DMS53 (cell line): ENCODE measurements at regions not wholly inside any gene's neighbourhood (a gene's known extent, or its start where the extent isn't known, plus 50 kb on each side); places are given as distances from the start of the nearest gene placed in this dataset.

Experiments
- DNase-seq: peaks from one replicate; lab custom pipeline; 2025; lab: John Stamatoyannopoulos, UW

DNA sequence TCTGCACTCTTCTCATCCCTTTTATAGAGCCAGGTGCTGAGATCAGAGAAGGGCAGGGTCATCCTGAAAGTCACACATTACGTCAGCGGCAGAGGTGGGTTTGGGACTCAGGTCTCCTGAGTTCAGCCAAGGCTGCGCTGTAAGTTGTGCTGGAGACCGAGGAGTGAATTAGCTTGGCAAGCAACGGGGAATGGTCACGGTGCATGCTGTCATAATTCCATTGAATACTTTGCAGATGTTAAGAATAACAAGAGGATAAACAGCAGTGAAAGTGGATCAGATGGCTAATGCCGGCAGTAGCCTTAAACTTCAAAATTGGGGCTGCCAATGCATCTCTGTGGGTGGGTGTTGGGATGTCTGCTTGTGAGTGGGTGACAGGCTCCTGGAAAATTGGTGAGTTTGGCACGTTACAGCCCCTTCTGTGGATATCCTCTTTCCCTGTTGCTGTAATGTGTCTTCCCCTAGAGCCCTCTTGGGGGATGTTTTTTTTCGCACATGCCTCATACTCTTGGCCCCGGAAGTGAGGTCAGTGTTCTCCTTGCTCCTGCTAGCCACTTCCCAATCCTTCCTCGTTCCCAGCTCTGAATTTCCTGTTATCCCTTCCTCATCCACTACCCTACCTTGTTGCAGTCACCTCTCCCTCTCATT, 287.1 kb upstream of the SRRM4 start:
- no peak for DNase-seq

DNA sequence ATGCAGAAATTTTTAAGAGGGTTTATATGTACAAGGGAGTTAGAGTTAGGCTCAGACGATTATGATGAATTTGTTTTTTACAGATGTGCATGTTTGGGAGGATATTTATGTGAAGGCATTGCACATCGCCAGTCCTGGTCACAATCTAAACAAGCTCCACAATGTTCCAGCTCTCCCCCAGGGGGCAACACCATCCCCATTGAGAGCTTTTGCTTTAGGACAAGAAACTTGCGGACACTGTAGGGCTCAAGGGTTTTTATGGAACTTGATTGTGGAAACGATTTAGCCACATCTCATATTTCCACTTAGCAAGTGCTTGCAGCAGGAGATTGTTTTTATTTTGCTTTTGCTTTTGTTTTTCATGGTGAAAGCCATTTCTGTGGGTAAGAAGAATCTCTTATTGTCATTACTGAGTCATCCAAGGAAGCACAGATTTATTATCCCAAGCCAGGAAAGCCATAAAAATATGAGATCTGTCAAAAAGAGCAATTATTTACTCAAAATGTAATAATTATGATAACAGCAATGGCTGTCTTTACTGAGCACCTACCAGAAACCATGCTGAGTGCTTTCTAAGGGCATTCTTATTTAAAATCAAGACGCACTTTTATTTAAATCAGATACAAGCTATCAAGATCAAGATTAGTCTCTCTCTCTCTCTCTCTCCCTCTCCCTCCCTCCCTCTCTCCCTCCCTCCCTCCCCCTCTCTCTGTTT, 276.7 kb upstream of the SRRM4 start:
- DNase-seq = no peak

DNA sequence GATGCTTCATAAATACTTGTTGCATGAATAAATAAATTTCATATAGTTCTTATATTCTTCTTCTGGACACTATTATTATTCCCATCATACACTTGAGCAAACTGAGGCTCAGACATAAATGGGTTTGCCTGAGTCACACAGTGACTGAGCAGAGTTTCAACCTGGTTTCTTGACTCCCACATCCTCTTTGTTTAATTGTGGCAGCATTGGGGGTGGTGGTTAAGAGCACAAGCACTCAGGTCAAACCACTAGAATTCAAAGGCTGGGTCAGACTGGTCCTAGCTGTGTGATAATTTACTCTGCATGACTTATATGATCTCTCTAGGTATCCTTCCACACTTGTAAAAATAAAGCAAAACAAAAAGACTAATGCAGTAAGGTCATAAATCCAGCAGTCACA, 274.9 kb upstream of the SRRM4 start:
- DNase-seq = no peak

DNA sequence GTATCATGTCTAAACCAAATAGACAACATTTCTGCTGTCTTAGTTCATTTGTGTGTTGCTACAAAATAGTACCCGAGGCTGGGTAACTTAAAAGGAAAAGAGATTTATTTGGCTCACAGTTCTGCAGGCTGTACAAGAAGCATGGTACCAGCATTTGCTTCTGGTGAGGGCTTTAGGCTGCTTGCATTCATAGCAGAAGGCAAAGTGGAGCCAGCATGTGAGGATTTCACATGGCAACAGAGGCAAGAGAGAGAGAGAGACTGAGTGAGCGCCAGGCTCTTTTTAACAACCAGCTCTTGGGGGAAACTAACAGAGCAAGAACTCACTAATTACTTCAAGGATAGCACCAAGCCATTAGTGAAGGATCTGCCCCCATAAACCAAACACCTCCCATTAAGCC, 271.4 kb upstream of the SRRM4 start:
- no peak for DNase-seq

DNA sequence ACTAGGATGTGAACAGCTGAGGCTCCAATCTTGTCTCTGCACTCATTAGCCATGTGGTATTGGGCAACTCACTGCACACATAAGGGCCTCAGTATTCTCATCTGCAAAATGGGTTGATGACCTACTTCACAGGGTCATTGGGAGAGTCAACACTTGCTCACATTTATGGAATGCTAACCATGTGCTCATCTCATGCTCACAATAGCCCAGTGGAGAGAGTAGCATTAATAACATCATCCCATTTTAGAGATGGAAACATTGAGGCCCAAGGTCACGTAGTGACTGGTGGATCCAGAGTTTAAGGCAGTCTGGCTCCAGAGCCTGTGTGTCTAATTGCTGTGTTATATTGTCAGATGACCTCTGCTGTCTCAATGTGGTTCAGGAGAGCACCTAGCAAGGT, 270.2 kb upstream of the SRRM4 start:
- no peak for DNase-seq

DNA sequence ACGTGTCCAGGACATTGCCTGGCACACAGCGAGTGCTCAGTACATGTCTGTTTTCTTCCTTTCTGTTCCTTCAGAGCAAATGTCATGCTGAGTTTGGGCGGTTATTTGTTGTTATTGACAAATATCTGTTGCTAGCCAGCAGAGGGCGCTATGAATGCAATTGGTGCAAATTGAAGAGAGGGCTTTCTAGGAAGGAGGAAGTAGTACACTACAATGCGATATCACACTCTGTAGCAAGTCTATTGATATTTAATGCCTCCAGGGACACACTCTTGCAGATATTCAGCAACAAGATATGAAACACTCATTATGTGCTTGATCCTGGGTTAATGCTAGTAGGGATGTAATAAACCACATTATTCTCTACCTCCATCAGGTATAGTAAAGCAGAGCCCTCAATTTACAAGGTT, 267.3 kb upstream of the SRRM4 start:
- DNase-seq = peak; percentile 81

DNA sequence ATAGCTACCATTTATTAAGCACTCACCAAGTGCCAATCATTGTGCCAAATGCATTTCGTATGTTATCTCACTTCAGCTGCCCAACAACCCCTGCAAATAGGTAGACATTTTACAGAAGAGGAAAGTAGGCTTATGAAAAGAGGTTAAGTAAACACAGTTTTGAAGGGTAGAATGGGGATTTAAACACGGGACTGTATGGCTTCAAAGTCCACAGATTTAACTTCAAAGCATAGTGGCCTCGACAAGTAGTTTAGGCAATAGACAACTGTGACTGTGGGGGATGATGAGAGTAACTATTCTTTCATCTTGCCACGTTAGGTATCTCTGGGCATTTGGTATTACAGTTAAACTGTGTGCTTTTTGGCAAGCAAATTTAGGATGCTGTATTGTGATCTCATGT, 266.8 kb upstream of the SRRM4 start:
- DNase-seq = no peak

DNA sequence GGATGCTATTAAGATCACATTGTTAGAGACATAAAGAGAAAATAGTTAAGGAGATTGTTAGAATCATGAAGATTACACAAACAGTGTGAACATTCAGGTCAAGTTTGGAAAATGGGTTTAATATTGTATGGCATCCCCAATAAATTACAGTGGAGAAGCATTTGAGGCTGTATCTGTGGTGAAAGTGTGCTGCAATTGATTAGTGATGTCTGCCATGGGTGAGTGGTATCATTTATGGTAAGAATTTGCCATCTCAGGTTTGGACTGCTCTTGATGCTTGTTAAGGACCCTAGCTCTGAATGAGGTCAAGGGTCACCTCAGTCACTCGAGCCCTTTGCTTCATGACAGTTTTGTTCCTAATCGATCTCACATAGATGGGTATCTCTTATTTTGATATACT, 265.7 kb upstream of the SRRM4 start:
- no peak for DNase-seq

DNA sequence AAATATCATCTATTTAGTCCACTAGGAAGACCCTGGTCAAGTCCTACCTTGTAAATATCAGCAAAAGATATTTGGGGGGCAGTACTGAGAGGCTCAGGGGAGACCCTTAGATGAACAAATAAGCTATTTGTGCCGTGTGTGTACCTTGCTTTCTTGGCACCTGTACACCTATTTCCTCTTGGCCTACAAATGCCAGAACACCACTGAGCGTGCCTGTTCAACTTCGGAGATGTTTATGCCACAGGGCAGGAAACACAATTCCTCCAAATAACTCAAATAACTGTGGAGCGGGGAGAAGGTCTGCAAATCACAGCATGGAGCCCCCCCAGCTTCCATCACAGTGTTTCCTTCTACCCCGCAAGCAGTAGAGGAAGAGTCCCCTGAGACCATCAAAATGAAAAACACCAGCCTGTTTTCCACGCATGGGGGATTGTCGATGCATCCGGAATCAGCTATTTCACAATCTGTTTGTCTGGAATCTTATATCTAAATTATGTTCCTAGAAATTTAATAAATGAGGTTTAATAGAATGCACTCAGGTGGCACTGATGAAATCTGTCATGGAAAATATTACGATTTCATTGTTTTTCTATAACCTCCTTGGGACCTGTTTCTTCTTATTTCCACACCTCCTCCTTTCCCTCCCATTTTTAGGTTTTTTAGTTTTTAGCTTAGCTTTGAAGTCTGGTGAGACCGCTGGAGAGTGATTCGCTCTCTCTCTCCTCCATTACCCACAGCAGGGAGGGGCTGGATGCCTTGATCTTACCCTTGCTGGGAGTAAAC, 254.0 kb upstream of the SRRM4 start:
- DNase-seq = no peak

DNA sequence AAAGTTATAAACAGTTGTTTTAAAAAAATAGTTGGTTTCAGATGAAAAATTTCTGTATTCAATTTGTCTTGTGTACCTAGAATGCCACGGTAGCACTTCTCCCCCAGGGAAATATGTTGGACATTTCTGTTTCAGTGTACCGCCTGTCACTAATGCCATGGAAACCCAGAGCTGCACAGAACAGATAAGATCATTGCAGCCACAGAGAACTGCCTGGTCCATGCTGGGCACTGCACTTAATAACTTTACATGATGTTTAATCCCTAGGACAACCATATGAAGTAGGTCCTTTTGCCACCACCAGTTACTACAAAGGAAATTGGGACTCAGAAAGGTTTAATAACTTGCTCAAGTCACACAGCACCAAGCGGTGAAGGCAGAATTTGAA, 253.4 kb upstream of the SRRM4 start:
- no peak for DNase-seq

DNA sequence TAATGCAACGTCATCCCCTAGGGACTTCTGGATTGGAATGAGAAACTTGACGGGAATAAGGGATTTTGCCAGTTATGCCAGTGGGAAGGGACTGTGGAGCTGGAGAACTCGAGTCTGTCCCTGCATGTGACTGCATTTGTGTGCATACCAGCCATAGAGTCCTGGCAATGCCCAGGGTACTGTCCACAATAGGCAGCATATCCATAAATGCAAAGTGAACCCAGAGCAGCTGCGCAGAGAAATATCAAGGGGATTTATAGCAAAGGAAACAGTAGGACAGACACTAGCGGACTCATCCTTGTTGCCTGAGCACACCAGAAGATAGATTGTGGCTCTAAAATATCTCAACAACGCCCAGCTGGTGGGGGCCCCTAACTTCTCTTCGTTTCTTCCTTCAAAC, 247.1 kb upstream of the SRRM4 start:
- no peak for DNase-seq

DNA sequence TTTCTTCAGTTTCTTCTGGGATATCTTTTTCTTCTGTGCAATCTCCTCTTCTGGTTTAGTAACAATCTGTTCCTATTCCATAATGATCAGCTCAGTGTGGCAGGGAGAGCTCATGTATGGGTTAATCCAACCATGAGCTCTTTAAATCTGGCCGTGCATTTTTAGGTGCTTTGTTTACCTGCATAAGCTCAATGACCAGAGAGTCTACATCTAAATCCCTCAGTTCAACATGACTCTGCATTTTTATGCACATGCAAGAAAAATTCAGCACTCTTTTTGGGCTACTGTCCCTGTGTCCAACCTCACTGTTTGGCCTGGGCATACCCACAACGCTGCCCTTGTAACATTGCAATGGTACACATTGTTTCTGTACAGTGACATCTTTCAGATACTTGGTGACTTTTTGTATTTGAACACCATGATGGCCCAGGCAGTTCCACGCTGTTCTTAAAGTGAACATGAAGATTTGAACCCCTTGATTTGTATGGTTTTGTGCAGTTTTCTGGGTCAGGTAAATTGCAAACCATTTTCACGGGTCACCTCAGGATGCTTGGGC, 243.3 kb upstream of the SRRM4 start:
- DNase-seq = no peak

DNA sequence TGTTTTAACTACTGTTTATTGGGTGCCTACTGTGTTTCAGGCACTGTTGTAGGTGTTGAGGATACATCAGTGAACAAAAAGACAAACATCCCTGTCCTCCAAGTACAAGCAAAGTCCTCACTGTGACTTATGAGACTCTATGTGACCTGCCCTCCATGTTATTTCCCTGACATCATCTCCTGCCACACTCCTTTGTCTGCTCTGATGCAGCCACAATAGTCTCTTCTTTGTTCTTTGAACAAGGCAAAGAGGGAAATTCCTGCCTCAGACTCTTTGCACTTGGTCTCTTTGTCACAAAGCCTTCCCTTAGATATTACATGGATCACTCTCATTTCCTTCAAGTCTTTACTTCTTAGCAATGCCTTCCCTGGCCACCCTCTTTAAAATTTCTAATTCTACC, 240.1 kb upstream of the SRRM4 start:
- no peak for DNase-seq

DNA sequence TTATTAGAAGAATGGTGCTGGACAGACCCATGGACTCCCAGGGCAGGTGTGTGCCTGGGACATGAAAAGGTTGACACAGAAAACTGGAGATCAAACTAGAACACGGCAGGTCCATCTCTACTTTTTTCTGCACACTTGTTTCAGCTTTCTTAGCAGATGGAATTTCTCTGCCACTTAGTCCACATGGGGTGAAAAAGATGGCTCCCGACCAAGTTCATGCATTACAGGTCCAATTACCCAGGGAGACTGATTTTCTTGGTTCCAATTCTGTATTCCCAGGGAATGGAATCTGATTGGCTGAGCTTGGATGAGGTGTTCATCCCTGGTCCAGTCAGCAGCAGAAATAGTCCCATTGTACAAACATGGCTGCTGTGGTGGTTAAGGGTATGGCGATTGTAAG, 238.9 kb upstream of the SRRM4 start:
- DNase-seq = no peak

DNA sequence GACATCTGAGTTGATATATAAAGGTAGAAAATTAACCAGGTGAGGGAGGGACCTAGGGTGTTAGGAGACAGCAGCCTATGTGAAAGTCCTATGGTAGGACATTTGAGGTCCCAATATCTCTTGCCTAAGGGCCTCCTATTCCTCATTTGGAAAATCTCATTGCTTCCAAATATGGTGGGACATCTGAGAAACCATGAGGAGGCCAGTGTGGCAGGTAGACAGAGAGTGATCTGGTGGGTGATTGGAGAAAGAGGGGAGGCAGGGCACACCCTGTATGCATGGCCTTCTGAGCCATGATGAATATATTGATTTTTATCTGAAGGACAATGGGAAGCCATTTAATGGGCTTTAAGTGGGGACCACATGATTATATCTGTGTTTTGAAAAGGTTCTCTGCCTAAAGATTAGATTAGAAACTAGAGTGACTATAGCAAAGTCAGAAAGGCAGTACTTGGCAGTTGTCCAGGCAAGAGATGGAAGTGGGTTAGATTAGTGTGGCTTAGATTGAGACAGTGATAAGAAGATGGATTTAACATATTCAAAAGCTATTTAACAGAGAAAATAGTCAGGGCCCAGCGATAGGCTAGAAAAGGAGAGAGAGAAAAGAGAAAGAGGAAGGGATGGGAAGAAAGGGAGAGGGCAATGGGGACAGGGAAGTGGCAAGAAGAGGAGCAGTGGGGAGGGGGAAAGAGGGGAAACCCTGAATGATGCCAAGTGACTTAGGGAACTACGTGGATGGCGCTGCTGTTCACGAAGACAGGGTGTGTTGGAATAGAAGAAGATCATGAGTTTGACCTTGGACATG, 237.2 kb upstream of the SRRM4 start:
- DNase-seq = no peak

DNA sequence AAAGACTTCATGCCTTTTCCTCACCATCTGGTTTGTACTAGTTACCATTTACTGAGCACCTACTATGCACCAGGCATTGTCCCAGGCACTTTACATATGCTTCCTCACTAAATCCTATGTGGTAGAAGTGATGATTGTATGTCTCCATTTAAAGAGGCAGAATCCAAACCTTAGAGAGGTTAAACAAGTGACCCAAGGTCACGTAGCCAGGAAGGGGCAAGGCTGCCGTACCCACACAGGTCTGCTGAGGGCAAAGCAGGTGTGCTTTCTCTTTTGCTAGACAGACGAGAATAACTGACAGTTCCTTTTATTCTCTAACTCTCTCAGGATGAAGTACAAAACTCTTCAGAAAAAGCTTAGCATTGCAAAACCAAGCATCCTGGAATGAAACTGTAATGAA, 235.2 kb upstream of the SRRM4 start:
- no peak for DNase-seq

DNA sequence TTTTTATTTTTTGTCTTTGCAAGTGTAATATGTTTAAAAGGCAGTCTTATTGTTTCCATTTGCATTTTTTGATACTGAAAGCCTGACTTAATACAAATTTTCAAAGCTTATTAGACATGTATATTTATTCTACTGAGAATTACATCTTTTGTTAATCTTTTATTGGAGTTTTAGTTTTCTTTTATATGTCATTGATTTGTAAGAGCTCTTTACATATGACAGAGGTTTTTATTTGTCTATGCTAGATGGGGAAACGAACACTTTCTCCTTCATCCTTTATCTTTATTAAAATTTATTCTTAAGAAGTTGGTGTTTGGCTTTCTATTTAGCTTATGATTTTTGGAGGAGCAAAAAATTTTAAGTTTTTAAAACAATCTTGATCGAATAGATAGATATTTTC, 234.4 kb upstream of the SRRM4 start:
- DNase-seq = no peak

DNA sequence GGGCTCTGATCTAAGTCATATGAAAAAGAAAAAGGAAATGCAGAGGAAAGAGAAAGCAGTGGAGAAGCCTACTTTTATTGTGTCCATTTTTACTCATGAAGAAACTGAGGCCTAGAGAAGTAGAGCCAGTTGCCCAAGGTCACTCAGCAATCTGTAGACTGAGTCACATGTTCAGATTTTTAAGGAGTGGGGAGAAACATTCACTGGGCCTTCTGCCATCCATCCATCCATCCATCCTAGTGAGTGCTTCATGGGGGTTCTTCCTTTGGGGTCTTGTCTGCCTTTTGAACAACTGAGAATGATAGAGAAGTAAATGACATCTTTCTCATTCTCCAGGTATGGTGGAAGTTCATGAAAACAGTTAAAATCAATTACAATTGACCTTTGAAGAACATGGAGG, 233.6 kb upstream of the SRRM4 start:
- DNase-seq = no peak

DNA sequence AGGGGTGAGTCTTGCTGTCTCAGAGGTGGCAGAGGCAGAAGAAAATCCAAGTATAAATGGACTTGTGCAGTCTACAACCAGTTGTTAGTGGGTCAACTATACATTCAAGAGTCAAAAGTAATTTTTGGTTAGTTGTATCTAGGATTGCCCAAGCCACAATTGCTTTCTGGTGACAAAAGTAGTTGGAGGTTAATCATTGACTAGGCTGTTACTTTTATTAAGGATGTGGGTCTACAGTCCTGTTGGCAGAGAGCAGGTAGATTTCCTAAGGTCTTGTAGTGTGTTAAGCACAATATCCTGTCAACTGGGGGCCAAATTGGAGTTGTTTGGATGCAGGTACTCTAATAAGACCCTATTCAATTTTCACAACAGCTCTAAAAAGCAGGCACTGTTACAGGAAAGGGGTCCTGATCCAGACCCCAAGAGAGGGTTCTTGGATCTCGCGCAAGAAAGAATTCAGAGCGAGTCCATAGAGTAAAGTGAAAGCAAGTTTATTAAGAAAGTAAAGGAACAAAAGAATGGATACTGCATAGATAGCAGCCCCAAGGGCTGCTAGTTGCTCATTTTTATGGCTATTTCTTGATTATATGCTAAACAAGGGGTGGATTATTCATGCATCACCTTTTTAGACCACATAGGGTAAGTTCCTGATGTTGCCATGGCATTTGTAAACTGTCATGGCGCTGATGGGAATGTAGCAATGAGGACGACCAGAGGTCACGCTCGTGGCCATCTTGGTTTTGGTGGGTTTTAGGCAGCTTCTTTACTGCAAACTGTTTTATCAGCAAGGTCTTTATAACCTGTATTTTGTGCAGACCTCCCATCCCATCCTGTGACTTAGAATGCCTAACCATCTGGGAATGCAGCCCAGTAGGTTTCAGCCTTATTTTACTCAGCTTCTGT, 232.6 kb upstream of the SRRM4 start:
- no peak for DNase-seq

DNA sequence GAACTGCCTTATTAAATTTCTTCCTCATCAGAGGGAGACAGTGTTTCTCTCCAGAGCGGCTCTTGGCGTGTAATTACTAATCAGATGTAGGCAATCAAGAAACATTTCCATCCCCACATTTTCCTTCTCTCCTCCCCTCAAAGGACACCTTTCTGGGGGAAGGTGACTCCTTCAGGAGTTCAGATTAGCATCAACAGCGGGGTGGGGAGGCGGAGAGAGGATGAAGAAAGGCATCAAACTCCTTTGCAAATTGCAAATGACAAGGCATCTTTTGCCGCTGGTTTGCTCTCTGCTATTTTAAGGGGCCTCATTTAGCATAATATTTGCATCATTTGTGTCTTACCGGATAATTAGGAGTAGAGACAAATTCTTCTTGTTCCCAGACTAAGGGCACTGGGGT, 231.7 kb upstream of the SRRM4 start:
- no peak for DNase-seq

DNA sequence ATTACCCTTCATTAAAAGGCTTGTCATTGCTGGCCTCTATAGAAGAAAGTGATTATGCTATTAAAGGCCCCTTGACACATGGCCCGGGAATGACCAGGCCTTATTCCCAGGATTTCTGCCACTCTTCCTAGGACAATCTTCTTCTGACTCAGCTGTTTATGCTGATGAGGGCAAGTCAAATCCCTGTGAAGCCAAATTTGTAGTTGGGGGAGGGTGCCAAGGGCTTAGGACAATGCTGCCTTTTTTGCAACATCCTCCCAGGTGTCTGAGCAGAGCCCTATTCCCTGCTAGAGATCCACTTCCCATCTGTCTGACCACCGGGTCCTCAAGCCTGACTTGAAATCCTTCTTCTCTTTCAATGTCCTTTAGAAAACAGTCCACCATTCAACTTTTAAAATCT, 230.7 kb upstream of the SRRM4 start:
- no peak for DNase-seq
